ENCODE measurements at regions not wholly inside any gene's neighbourhood (a gene's known extent, or its start where the extent isn't known, plus 50 kb on each side); places are given as distances from the start of the nearest gene placed in this dataset.

- H3K4me1 Mint-ChIP-seq (ENCODE audit: low read depth, unreplicated experiment): no peaks in the 10 kb centered on the region
- Histone ChIP-seq H3K27me3 (replicated peaks; ENCODE audit: control insufficient read depth, insufficient read depth, low read length) (no peaks in the 10 kb centered on the region), H3K9me3 (no peaks in the 10 kb centered on the region), H3K36me3 (ENCODE audit: control insufficient read depth, insufficient read depth, low read length) (no peaks in the 10 kb centered on the region), H3K4me1 (no peaks in the 10 kb centered on the region), H3K4me3 (ENCODE audit: low read depth, low read length) (no peak overlapping the region)
- POLR2A ChIA-PET: no interaction called here
- no TSS peak for BruUV-seq (replicated peaks)
- H3K27ac Mint-ChIP-seq (ENCODE audit: unreplicated experiment): no peak overlapping the region
- H3K36me3 Mint-ChIP-seq (ENCODE audit: insufficient read depth, unreplicated experiment): no peaks in the 10 kb centered on the region
- no peaks in the 10 kb centered on the region for H3K27me3 Mint-ChIP-seq (ENCODE audit: insufficient read depth, unreplicated experiment)
- H3K9me3 Mint-ChIP-seq (ENCODE audit: unreplicated experiment): no peaks in the 10 kb centered on the region
- no peak for DNase-seq
- no peak overlapping the region for H3K4me3 Mint-ChIP-seq (ENCODE audit: unreplicated experiment)
- CTCF ChIA-PET: no interaction called here
- no peak for TF ChIP-seq CTCF (IDR thresholded peaks at IDR 0.05; ENCODE audit: insufficient read depth in 1 of 2, low read depth in 1 of 2, low read length in 1 of 2, severe bottlenecking in 1 of 2, unreplicated experiment in 1 of 2)
- intact Hi-C loops (cut with micrococcal nuclease; ENCODE audit: unreplicated experiment): no loop called here
These were observed 1943.8 kb upstream of the PIK3C3 start for GRCh38 chr18:40011201-40011600.

GRCh38 chr18:40006634-40007033 lies 1948.4 kb upstream of the PIK3C3 start:
- Histone ChIP-seq H3K36me3 (ENCODE audit: control insufficient read depth, insufficient read depth, low read length) (no peaks in the 10 kb centered on the region), H3K4me3 (ENCODE audit: low read depth, low read length) (no peak overlapping the region), H3K4me1 (no peaks in the 10 kb centered on the region), H3K27me3 (replicated peaks; ENCODE audit: control insufficient read depth, insufficient read depth, low read length) (no peaks in the 10 kb centered on the region), H3K9me3 (no peaks in the 10 kb centered on the region)
- ChIA-PET POLR2A (no interaction called here), CTCF (no interaction called here)
- no peak overlapping the region for H3K27ac Mint-ChIP-seq (ENCODE audit: unreplicated experiment)
- H3K9me3 Mint-ChIP-seq (ENCODE audit: unreplicated experiment): no peaks in the 10 kb centered on the region
- no peaks in the 10 kb centered on the region for H3K4me1 Mint-ChIP-seq (ENCODE audit: low read depth, unreplicated experiment)
- TF ChIP-seq CTCF (IDR thresholded peaks at IDR 0.05; ENCODE audit: insufficient read depth in 1 of 2, low read depth in 1 of 2, low read length in 1 of 2, severe bottlenecking in 1 of 2, unreplicated experiment in 1 of 2): no peak
- no peak overlapping the region for H3K4me3 Mint-ChIP-seq (ENCODE audit: unreplicated experiment)
- peak; percentile 14 to 35 for DNase-seq
- H3K36me3 Mint-ChIP-seq (ENCODE audit: insufficient read depth, unreplicated experiment): no peaks in the 10 kb centered on the region
- no peaks in the 10 kb centered on the region for H3K27me3 Mint-ChIP-seq (ENCODE audit: insufficient read depth, unreplicated experiment)
- no TSS peak for BruUV-seq (replicated peaks)
- intact Hi-C loops (cut with micrococcal nuclease; ENCODE audit: unreplicated experiment): no loop called here

GRCh38 chr18:40004246-40004645 lies 1950.8 kb upstream of the PIK3C3 start:
- H3K36me3 Mint-ChIP-seq (ENCODE audit: insufficient read depth, unreplicated experiment): no peaks in the 10 kb centered on the region
- H3K4me3 ChIP-seq (ENCODE audit: low read depth, low read length): no peak overlapping the region
- ChIA-PET POLR2A (no interaction called here), CTCF (no interaction called here)
- no peak for DNase-seq
- H3K4me1 ChIP-seq: no peaks in the 10 kb centered on the region
- H3K27ac Mint-ChIP-seq (ENCODE audit: unreplicated experiment): no peak overlapping the region
- no peaks in the 10 kb centered on the region for H3K27me3 Mint-ChIP-seq (ENCODE audit: insufficient read depth, unreplicated experiment)
- no peaks in the 10 kb centered on the region for H3K9me3 ChIP-seq
- intact Hi-C loops (cut with micrococcal nuclease; ENCODE audit: unreplicated experiment): no loop called here
- no TSS peak for BruUV-seq (replicated peaks)
- no peaks in the 10 kb centered on the region for H3K27me3 ChIP-seq (replicated peaks; ENCODE audit: control insufficient read depth, insufficient read depth, low read length)
- no peaks in the 10 kb centered on the region for H3K9me3 Mint-ChIP-seq (ENCODE audit: unreplicated experiment)
- no peaks in the 10 kb centered on the region for H3K4me1 Mint-ChIP-seq (ENCODE audit: low read depth, unreplicated experiment)
- no peaks in the 10 kb centered on the region for H3K36me3 ChIP-seq (ENCODE audit: control insufficient read depth, insufficient read depth, low read length)
- no peak for TF ChIP-seq CTCF (IDR thresholded peaks at IDR 0.05; ENCODE audit: insufficient read depth in 1 of 2, low read depth in 1 of 2, low read length in 1 of 2, severe bottlenecking in 1 of 2, unreplicated experiment in 1 of 2)
- H3K4me3 Mint-ChIP-seq (ENCODE audit: unreplicated experiment): no peak overlapping the region

Data from Caco-2 (cell line).